Thyroid gland (tissue), 4 donors: ENCODE measurements at regions not wholly inside any gene's neighbourhood (a gene's known extent, or its start where the extent isn't known, plus 50 kb on each side); places are given as distances from the start of the nearest gene placed in this dataset.

Experiments
- DNase-seq, 2 donors: peaks; one replicate each; pipeline ENCODE4 v3.0.0-alpha.2; 2019
- H3K27ac ChIP-seq, 3 donors: fragments of 200-600 bp; sonication (generic); 1 replicate in 2 of 3; 2 replicates in 1 of 3; pipeline ENCODE4 v1.5.1; 2016 to 2019; ENCODE audit warnings: mild to moderate bottlenecking in 1 of 3, moderate library complexity in 1 of 3
- H3K27me3 ChIP-seq: fragments of 200-600 bp; sonication (generic); one replicate; pipeline ENCODE4 v1.5.1; 2019
- H3K36me3 ChIP-seq, 2 donors: fragments of 200-600 bp; sonication (generic); one replicate each; pipeline ENCODE4 v1.5.1; 2016 to 2019
- H3K4me1 ChIP-seq, 2 donors: fragments of 200-600 bp; sonication (generic); one replicate each; pipeline ENCODE4 v1.5.1; 2017 to 2019
- H3K4me3 ChIP-seq, 3 donors: fragments of 200-600 bp; sonication (generic); replicated peaks in 1 of 3; 1 replicate in 2 of 3; 2 replicates in 1 of 3; pipeline ENCODE4 v1.5.1; 2016; ENCODE audit warnings: mild to moderate bottlenecking in 1 of 3
- H3K9me3 ChIP-seq: fragments of 200-600 bp; sonication (generic); one replicate; pipeline ENCODE4 v1.5.1; 2017
- CTCF ChIP-seq, 6 experiments: fragments of 200-600 bp in 3 of 6; fragments of 450-650 bp in 3 of 6; sonication (generic) in 3 of 6; IDR thresholded peaks; one replicate each; pipeline ENCODE4 v1.5.1; 2016 to 2019; ENCODE audit warnings: antibody characterized with exemption in 6 of 6, mild to moderate bottlenecking in 2 of 6, inconsistent platforms in 1 of 6, moderate library complexity in 1 of 6
- POLR2A ChIP-seq, 2 donors: fragments of 450-650 bp; IDR thresholded peaks; one replicate each; pipeline ENCODE4 v1.6.1; 2017; ENCODE audit warnings: antibody characterized with exemption in 2 of 2, mild to moderate bottlenecking in 2 of 2, moderate library complexity in 1 of 2
- WGBS, 2 donors: methylation state at CpG; one replicate each; pipeline ENCODE4 v1.1.5; 2017; 5-methylcytosine and 5-hydroxymethylcytosine counted together
- intact Hi-C: fragments of 100-400 bp; cut with DNase I; formaldehyde crosslinking; loops from one replicate; pipeline ENCODE4 v1.15.1; 2023

- no peak for DNase-seq
- Histone ChIP-seq H3K4me1 (no peaks in the 10 kb centered on the region), H3K9me3 (no peaks in the 10 kb centered on the region), H3K27ac (no peak overlapping the region), H3K36me3 (no peaks in the 10 kb centered on the region), H3K4me3 (no peak overlapping the region), H3K27me3 (no peaks in the 10 kb centered on the region)
- WGBS, 2 donors: 67 to 78% methylated on average over 2 of the region's 2 CpGs
- intact Hi-C loops: no loop called here
- TF ChIP-seq POLR2A (IDR thresholded peaks at IDR 0.05) (no peak), CTCF (IDR thresholded peaks at IDR 0.05) (no peak)
Observed at GRCh38 chr4:124505211-124505610, 207.3 kb downstream of the ANKRD50 start.

- Histone ChIP-seq H3K4me1 (no peaks in the 10 kb centered on the region), H3K27me3 (no peaks in the 10 kb centered on the region), H3K27ac (no peak overlapping the region), H3K9me3 (no peaks in the 10 kb centered on the region), H3K36me3 (no peaks in the 10 kb centered on the region), H3K4me3 (no peak overlapping the region)
- DNase-seq: no peak
- 88 to 94% methylated on average over 2 of the region's 2 CpGs for WGBS, 2 donors
- no peak for TF ChIP-seq CTCF (IDR thresholded peaks at IDR 0.05)
- no peak for TF ChIP-seq POLR2A (IDR thresholded peaks at IDR 0.05)
- intact Hi-C loops: no loop called here
Observed at GRCh38 chr4:124509151-124509550, 203.4 kb downstream of the ANKRD50 start.

- Histone ChIP-seq H3K27me3 (no peaks in the 10 kb centered on the region), H3K27ac (no peak overlapping the region), H3K4me3 (no peak overlapping the region), H3K4me1 (no peaks in the 10 kb centered on the region), H3K9me3 (no peaks in the 10 kb centered on the region), H3K36me3 (no peaks in the 10 kb centered on the region)
- 87 to 89% methylated on average over 2 of the region's 2 CpGs for WGBS, 2 donors
- intact Hi-C loops: no loop called here
- TF ChIP-seq POLR2A (IDR thresholded peaks at IDR 0.05) (no peak), CTCF (IDR thresholded peaks at IDR 0.05) (no peak)
- no peak for DNase-seq
Observed at GRCh38 chr4:124514588-124514987, 197.9 kb downstream of the ANKRD50 start.

GRCh38 chr4:124515591-124515990, 196.9 kb downstream of the ANKRD50 start:
- Histone ChIP-seq H3K27me3 (no peaks in the 10 kb centered on the region), H3K4me1 (no peaks in the 10 kb centered on the region), H3K36me3 (no peaks in the 10 kb centered on the region), H3K27ac (no peak overlapping the region), H3K4me3 (no peak overlapping the region), H3K9me3 (no peaks in the 10 kb centered on the region)
- DNase-seq: no peak
- intact Hi-C loops: no loop called here
- WGBS, 2 donors: 82 to 88% methylated on average over 1 of the region's 1 CpG
- no peak for TF ChIP-seq CTCF (IDR thresholded peaks at IDR 0.05)
- TF ChIP-seq POLR2A (IDR thresholded peaks at IDR 0.05): no peak

- 90 to 94% methylated on average over 1 of the region's 1 CpG for WGBS, 2 donors
- no peak for DNase-seq
Observed at GRCh38 chr4:124519196-124519595, 193.3 kb downstream of the ANKRD50 start.

More at GRCh38 chr4:124519196-124519595, 193.3 kb downstream of the ANKRD50 start:
- Histone ChIP-seq H3K36me3 (no peaks in the 10 kb centered on the region), H3K9me3 (no peaks in the 10 kb centered on the region), H3K27me3 (no peaks in the 10 kb centered on the region), H3K27ac (no peak overlapping the region), H3K4me1 (no peaks in the 10 kb centered on the region), H3K4me3 (no peak overlapping the region)
- intact Hi-C loops: no loop called here
- TF ChIP-seq POLR2A (IDR thresholded peaks at IDR 0.05) (no peak), CTCF (IDR thresholded peaks at IDR 0.05) (no peak)
